HEK293T (cell line): ENCODE measurements at regions not wholly inside any gene's neighbourhood (a gene's known extent, or its start where the extent isn't known, plus 50 kb on each side); places are given as distances from the start of the nearest gene placed in this dataset.

Source experiments
- ARNT ChIP-seq: fragments of 450-650 bp; IDR thresholded peaks from 2 replicates; pipeline ENCODE4 v1.6.1; 2017; ENCODE audit warnings: mild to moderate bottlenecking
- BHLHE40 ChIP-seq: fragments of 450-650 bp; IDR thresholded peaks from 2 replicates; pipeline ENCODE4 v1.6.1; 2016; ENCODE audit warnings: mild to moderate bottlenecking, moderate library complexity, borderline replicate concordance
- CTBP1 ChIP-seq: fragments of 450-650 bp; IDR thresholded peaks from 2 replicates; pipeline ENCODE4 v1.6.1; 2016; ENCODE audit warnings: borderline replicate concordance
- ELF4 ChIP-seq: fragments of 450-650 bp; IDR thresholded peaks from 2 replicates; pipeline ENCODE4 v1.6.1; 2017; ENCODE audit warnings: antibody characterized with exemption
- FOXA1 ChIP-seq: fragments of 450-650 bp; IDR thresholded peaks from 2 replicates; pipeline ENCODE4 v1.6.1; 2016; ENCODE audit warnings: mild to moderate bottlenecking
- FOXK2 ChIP-seq: fragments of 450-650 bp; IDR thresholded peaks from 2 replicates; pipeline ENCODE4 v1.6.1; 2016; ENCODE audit warnings: mild to moderate bottlenecking
- FOXM1 ChIP-seq: fragments of 450-650 bp; IDR thresholded peaks from 2 replicates; pipeline ENCODE4 v1.6.1; 2017; ENCODE audit warnings: mild to moderate bottlenecking, borderline replicate concordance
- HDGF ChIP-seq: fragments of 450-650 bp; IDR thresholded peaks from 2 replicates; pipeline ENCODE4 v1.6.1; 2017; ENCODE audit warnings: antibody characterized with exemption, borderline replicate concordance
- LEF1 ChIP-seq: fragments of 450-650 bp; IDR thresholded peaks from 2 replicates; pipeline ENCODE4 v1.6.1; 2017; ENCODE audit warnings: mild to moderate bottlenecking, borderline replicate concordance
- NFRKB ChIP-seq: fragments of 450-650 bp; IDR thresholded peaks from 2 replicates; pipeline ENCODE4 v1.6.1; 2016; ENCODE audit warnings: mild to moderate bottlenecking, moderate library complexity
- SP1 ChIP-seq: fragments of 450-650 bp; IDR thresholded peaks from 2 replicates; pipeline ENCODE4 v1.6.1; 2017
- SUZ12 ChIP-seq: fragments of 450-650 bp; IDR thresholded peaks from 2 replicates; pipeline ENCODE4 v1.6.1; 2016; ENCODE audit warnings: mild to moderate bottlenecking
- TARDBP ChIP-seq: fragments of 450-650 bp; IDR thresholded peaks from 2 replicates; pipeline ENCODE4 v1.6.1; 2016
- ZNF384 ChIP-seq: fragments of 450-650 bp; IDR thresholded peaks from 2 replicates; pipeline ENCODE4 v1.6.1; 2016

DNA sequence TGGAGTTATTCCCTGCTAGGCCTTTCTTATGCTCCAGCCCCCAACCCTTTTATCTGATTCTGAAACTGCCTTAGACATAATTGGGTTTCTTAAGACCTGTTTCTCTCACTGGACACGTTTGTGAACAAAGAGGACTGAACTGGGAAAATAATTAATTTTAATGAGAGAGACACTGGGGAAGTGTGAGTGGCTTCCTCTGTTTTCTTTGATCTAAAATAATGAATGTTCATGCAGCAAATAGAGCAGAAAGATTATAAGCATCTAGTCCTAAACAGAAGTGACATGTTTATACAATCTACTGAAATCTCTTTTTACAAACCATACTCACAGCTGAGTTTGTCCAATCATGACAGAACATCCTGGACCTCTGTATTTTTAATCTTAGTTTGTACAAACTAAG is 157.6 kb downstream of the SH3BGRL2 start:
- TF ChIP-seq FOXA1, result no peak
- no peak for TF ChIP-seq TARDBP
- no peak for TF ChIP-seq BHLHE40
- TF ChIP-seq ELF4, result no peak
- no peak for TF ChIP-seq NFRKB
- no peak for TF ChIP-seq ZNF384
- TF ChIP-seq FOXM1, result no peak
- no peak for TF ChIP-seq SUZ12
- no peak for TF ChIP-seq SP1
- TF ChIP-seq FOXK2, result no peak
- TF ChIP-seq HDGF, result no peak
- TF ChIP-seq ARNT, result no peak
- no peak for TF ChIP-seq LEF1
- no peak for TF ChIP-seq CTBP1
